ENCODE measurements at regions not wholly inside any gene's neighbourhood (a gene's known extent, or its start where the extent isn't known, plus 50 kb on each side); places are given as distances from the start of the nearest gene placed in this dataset.

DNA sequence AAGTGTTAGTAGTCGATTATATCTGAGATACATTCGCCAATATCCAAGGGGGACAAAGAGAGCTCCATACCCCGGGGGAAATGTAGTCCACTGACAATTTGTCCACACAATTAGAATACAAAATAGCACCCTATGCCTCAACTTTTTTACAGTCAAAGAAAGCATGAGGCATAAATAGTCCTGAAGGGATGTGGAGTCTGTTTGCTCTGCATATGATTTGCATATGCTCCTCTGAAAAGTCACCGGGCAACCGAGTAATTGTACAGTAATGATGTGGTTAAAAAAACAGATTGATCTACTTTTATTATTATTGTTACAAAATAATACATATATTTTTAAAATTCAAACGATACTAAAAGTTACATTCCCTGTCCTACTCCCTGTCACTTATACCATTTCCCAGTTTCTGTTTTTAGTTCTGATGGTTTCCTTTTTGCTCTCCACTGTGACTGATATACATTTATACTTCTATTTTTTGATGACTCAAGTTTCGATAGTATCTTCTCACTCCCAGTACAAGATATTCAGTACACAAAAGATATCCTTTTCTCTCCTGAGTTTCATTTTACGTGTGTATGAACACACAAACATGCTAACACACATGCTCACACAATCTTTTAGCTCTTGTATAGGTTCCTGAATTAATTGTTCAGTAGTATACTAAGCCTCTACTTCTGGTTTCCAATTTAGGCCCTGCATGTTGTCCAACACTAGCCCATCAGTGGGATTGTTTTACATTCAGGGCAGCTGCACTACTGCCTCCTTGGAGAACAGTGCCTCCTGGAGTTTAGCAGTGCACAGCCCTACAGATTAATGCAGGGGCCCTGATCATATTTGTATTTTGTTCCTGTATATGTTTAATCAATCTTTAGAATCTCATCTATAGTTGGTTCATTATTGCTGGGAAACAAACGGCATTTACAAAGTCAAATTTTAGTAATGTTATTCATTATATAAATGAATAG, 130.9 kb downstream of the TES start:
- no peaks in the 10 kb centered on the region for H3K27me3 ChIP-seq (replicated peaks; ENCODE audit: insufficient read depth, low read depth, low read length, poor library complexity)
- peaks cover 49% of the 10 kb centered on the region for H3K4me1 ChIP-seq (ENCODE audit: insufficient read depth, low read length, poor library complexity, severe bottlenecking)
- peak overlapping the region; percentile 86 for H3K27ac ChIP-seq (ENCODE audit: low read depth, low read length, poor library complexity, severe bottlenecking)
- peak overlapping the region; percentile 9 for H3K4me3 ChIP-seq (ENCODE audit: low read depth, low read length, poor library complexity, severe bottlenecking)
- BruUV-seq (replicated peaks), result no TSS peak
- TF ChIP-seq, protein P1, sequence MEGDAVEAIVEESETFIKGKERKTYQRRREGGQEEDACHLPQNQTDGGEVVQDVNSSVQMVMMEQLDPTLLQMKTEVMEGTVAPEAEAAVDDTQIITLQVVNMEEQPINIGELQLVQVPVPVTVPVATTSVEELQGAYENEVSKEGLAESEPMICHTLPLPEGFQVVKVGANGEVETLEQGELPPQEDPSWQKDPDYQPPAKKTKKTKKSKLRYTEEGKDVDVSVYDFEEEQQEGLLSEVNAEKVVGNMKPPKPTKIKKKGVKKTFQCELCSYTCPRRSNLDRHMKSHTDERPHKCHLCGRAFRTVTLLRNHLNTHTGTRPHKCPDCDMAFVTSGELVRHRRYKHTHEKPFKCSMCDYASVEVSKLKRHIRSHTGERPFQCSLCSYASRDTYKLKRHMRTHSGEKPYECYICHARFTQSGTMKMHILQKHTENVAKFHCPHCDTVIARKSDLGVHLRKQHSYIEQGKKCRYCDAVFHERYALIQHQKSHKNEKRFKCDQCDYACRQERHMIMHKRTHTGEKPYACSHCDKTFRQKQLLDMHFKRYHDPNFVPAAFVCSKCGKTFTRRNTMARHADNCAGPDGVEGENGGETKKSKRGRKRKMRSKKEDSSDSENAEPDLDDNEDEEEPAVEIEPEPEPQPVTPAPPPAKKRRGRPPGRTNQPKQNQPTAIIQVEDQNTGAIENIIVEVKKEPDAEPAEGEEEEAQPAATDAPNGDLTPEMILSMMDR (conservative IDR thresholded peaks at IDR 0.05; ENCODE audit: low read depth, low read length), result peak; percentile 73
- TF ChIP-seq EZH2 (IDR thresholded peaks at IDR 0.05; ENCODE audit: borderline replicate concordance, low read depth, low read length, poor library complexity, severe bottlenecking), result no peak
- intact Hi-C loops (cut with micrococcal nuclease; ENCODE audit: unreplicated experiment), result loop anchor here (2.0 kb wide), 1 partner anchor 80 kb away; no protein-coding TSS in a partner anchor
- peaks cover 16% of the 10 kb centered on the region for H3K36me3 ChIP-seq (ENCODE audit: insufficient read depth, low read length, poor library complexity, severe bottlenecking)
- H3K9me3 ChIP-seq (ENCODE audit: low read depth, low read length, poor library complexity, severe bottlenecking), result peaks cover 14% of the 10 kb centered on the region
- POLR2A ChIA-PET (ENCODE audit: low non-redundant PET), result no interaction called here
- peak; percentile 78 for DNase-seq (ENCODE audit: low spot score)
- CTCF ChIA-PET, result no interaction called here

DNA sequence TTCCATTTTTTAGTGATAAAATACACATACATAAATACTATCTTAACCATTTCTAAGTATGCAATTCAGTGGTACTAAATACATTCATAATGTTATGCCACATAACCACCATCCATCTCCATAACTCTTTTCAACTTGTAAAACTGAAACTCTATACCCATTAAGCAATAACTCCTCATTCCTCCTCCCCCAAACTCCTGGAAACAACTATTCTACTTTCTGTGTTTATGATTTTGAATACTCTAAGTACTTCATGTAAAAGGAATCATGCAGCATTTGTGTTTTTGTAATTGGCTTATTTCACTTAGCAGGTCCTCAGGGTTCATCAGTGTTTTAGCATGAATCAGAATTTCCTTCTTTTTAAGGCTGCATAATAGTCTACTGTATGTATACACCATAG, 131.8 kb downstream of the TES start:
- Histone ChIP-seq H3K36me3 (ENCODE audit: insufficient read depth, low read length, poor library complexity, severe bottlenecking) (peaks cover 23% of the 10 kb centered on the region), H3K9me3 (ENCODE audit: low read depth, low read length, poor library complexity, severe bottlenecking) (peaks cover 22% of the 10 kb centered on the region), H3K27ac (ENCODE audit: low read depth, low read length, poor library complexity, severe bottlenecking) (peak overlapping the region; percentile 86), H3K4me3 (ENCODE audit: low read depth, low read length, poor library complexity, severe bottlenecking) (no peak overlapping the region), H3K27me3 (replicated peaks; ENCODE audit: insufficient read depth, low read depth, low read length, poor library complexity) (no peaks in the 10 kb centered on the region), H3K4me1 (ENCODE audit: insufficient read depth, low read length, poor library complexity, severe bottlenecking) (peaks cover 44% of the 10 kb centered on the region)
- TF ChIP-seq, protein P1 (conservative IDR thresholded peaks at IDR 0.05; ENCODE audit: low read depth, low read length), result no peak
- TF ChIP-seq EZH2 (IDR thresholded peaks at IDR 0.05; ENCODE audit: borderline replicate concordance, low read depth, low read length, poor library complexity, severe bottlenecking), result no peak
- no peak for DNase-seq (ENCODE audit: low spot score)
- intact Hi-C loops (cut with micrococcal nuclease; ENCODE audit: unreplicated experiment), result no loop called here
- BruUV-seq (replicated peaks), result no TSS peak
- ChIA-PET POLR2A (ENCODE audit: low non-redundant PET) (no interaction called here), CTCF (no interaction called here)

DNA sequence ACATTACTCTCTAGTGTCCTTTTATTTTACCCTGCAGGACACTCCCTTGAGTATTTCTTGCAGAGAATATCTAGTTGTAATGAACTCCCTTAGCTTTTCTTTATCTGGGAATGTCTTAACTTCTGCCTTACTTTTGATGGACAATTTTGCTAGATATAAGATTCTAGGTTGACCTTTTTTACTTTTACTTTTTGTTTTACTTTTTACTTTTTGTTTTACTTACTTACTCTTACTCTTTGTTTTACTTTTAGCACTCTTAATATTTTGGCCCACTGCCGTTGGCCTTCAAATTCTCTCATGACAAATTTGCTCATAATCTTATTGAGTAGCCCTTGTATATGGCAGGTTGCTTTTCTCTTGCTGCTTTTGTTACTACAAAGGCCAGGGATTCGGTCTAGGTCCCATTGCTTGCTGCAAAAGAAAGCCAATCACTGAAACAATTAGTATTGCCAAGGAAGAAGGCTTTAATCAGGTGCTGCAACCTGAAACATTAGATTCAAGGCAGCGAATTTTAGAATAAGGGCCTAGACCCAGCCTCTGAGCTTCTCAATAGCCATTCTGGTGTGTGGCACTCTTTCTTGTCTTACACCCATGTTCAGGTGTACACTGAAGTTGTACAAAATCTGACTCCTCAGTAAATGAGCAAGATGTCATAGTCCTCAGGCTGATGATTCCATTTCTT, 137.0 kb downstream of the TES start:
- BruUV-seq (replicated peaks), result no TSS peak
- Histone ChIP-seq H3K27ac (ENCODE audit: low read depth, low read length, poor library complexity, severe bottlenecking) (no peak overlapping the region), H3K36me3 (ENCODE audit: insufficient read depth, low read length, poor library complexity, severe bottlenecking) (peaks cover 30% of the 10 kb centered on the region), H3K9me3 (ENCODE audit: low read depth, low read length, poor library complexity, severe bottlenecking) (peaks cover 35% of the 10 kb centered on the region), H3K27me3 (replicated peaks; ENCODE audit: insufficient read depth, low read depth, low read length, poor library complexity) (no peaks in the 10 kb centered on the region), H3K4me1 (ENCODE audit: insufficient read depth, low read length, poor library complexity, severe bottlenecking) (peaks cover 4% of the 10 kb centered on the region), H3K4me3 (ENCODE audit: low read depth, low read length, poor library complexity, severe bottlenecking) (no peak overlapping the region)
- POLR2A ChIA-PET (ENCODE audit: low non-redundant PET), result no interaction called here
- CTCF ChIA-PET, result no interaction called here
- TF ChIP-seq, protein P1 (conservative IDR thresholded peaks at IDR 0.05; ENCODE audit: low read depth, low read length), result no peak
- no peak for TF ChIP-seq EZH2 (IDR thresholded peaks at IDR 0.05; ENCODE audit: borderline replicate concordance, low read depth, low read length, poor library complexity, severe bottlenecking)
- no peak for DNase-seq (ENCODE audit: low spot score)
- intact Hi-C loops (cut with micrococcal nuclease; ENCODE audit: unreplicated experiment), result no loop called here

Measured in A673 (cell line).